Type B pancreatic cell (in vitro differentiated cells): ENCODE measurements at regions not wholly inside any gene's neighbourhood (a gene's known extent, or its start where the extent isn't known, plus 50 kb on each side); places are given as distances from the start of the nearest gene placed in this dataset.

Experiments
- DNase-seq: peaks from one replicate; pipeline ENCODE4 v3.0.0; 2021; ENCODE audit warnings: mixed read lengths; ENCODE audit not compliant: unreplicated experiment; ENCODE audit errors: extremely low spot score
- H3K27ac Mint-ChIP-seq: 2 replicates; pipeline ENCODE4 v1.8.0; 2021; ENCODE audit warnings: mild to moderate bottlenecking, mixed read lengths
- H3K27me3 Mint-ChIP-seq: 2 replicates; pipeline ENCODE4 v1.8.0; 2021; ENCODE audit warnings: mixed read lengths
- H3K36me3 Mint-ChIP-seq: 2 replicates; pipeline ENCODE4 v1.8.0; 2021; ENCODE audit warnings: mixed read lengths
- H3K4me1 Mint-ChIP-seq: one replicate; pipeline ENCODE4 v1.8.0; 2021; ENCODE audit warnings: mixed read lengths; ENCODE audit not compliant: unreplicated experiment
- H3K4me3 Mint-ChIP-seq: 2 replicates; pipeline ENCODE4 v1.8.0; 2021; ENCODE audit warnings: mild to moderate bottlenecking, mixed read lengths
- H3K9me3 Mint-ChIP-seq: 2 replicates; pipeline ENCODE4 v1.8.0; 2021; ENCODE audit warnings: mixed read lengths
- CTCF ChIP-seq: fragments of 200-600 bp; sonication (generic); conservative IDR thresholded peaks from 2 replicates; pipeline ENCODE4 v1.5.0; 2021; ENCODE audit warnings: antibody characterized with exemption, mild to moderate bottlenecking

- Mint-ChIP-seq H3K27me3 (peaks cover 13% of the 10 kb centered on the region), H3K4me3 (no peak overlapping the region), H3K9me3 (no peaks in the 10 kb centered on the region), H3K4me1 (no peaks in the 10 kb centered on the region), H3K27ac (no peak overlapping the region), H3K36me3 (no peaks in the 10 kb centered on the region)
- no peak for DNase-seq
- no peak for TF ChIP-seq CTCF
Observed at GRCh38 chr19:30079200-30079599, 137.2 kb downstream of the URI1 start.

- no peaks in the 10 kb centered on the region for H3K4me1 Mint-ChIP-seq
- H3K27me3 Mint-ChIP-seq = peaks cover 14% of the 10 kb centered on the region
- H3K4me3 Mint-ChIP-seq = no peak overlapping the region
- no peaks in the 10 kb centered on the region for H3K9me3 Mint-ChIP-seq
- no peak overlapping the region for H3K27ac Mint-ChIP-seq
- TF ChIP-seq CTCF = no peak
- H3K36me3 Mint-ChIP-seq = no peaks in the 10 kb centered on the region
- DNase-seq = no peak
Observed at GRCh38 chr19:30082168-30082567, 140.1 kb downstream of the URI1 start.

GRCh38 chr19:30082611-30083010 lies 140.6 kb downstream of the URI1 start:
- TF ChIP-seq CTCF = no peak
- Mint-ChIP-seq H3K27ac (no peak overlapping the region), H3K4me3 (no peak overlapping the region), H3K4me1 (no peaks in the 10 kb centered on the region), H3K27me3 (peaks cover 14% of the 10 kb centered on the region), H3K9me3 (no peaks in the 10 kb centered on the region), H3K36me3 (no peaks in the 10 kb centered on the region)
- DNase-seq = no peak

- Mint-ChIP-seq H3K27ac (no peak overlapping the region), H3K27me3 (peaks cover 14% of the 10 kb centered on the region), H3K9me3 (no peaks in the 10 kb centered on the region), H3K36me3 (no peaks in the 10 kb centered on the region), H3K4me3 (no peak overlapping the region), H3K4me1 (no peaks in the 10 kb centered on the region)
- no peak for DNase-seq
- no peak for TF ChIP-seq CTCF
Observed at GRCh38 chr19:30083125-30083681, 141.2 kb downstream of the URI1 start.

DNA sequence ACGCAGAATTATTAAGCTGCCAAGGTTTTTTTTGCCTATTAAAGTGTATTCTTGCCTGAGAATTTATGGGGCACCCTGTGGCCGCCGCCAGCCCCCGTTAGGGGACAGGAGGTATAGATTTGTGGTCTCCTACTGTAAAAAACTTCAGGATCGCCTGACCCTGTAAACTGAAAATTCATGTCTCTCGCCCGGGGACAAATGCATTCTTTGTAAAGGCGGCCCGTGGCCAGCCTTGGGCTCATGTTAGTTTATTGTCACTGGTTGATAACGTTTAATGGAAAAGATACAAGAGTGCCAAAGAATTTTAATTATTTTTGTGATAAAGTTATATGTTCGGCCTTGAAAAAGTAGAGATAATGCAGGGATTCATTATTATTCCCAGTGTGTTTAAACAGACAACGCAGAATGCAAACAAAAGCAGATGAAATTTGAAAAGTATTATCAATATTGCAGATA lies 141.7 kb downstream of the URI1 start:
- H3K27me3 Mint-ChIP-seq = peaks cover 16% of the 10 kb centered on the region
- H3K36me3 Mint-ChIP-seq = no peaks in the 10 kb centered on the region
- H3K27ac Mint-ChIP-seq = no peak overlapping the region
- no peak for DNase-seq
- no peak for TF ChIP-seq CTCF
- H3K9me3 Mint-ChIP-seq = no peaks in the 10 kb centered on the region
- no peaks in the 10 kb centered on the region for H3K4me1 Mint-ChIP-seq
- H3K4me3 Mint-ChIP-seq = no peak overlapping the region

GRCh38 chr19:30084390-30084819 lies 142.4 kb downstream of the URI1 start:
- DNase-seq = no peak
- Mint-ChIP-seq H3K36me3 (no peaks in the 10 kb centered on the region), H3K9me3 (no peaks in the 10 kb centered on the region), H3K4me1 (no peaks in the 10 kb centered on the region), H3K4me3 (no peak overlapping the region), H3K27ac (no peak overlapping the region), H3K27me3 (peaks cover 14% of the 10 kb centered on the region)
- no peak for TF ChIP-seq CTCF
